ENCODE measurements at regions not wholly inside any gene's neighbourhood (a gene's known extent, or its start where the extent isn't known, plus 50 kb on each side); places are given as distances from the start of the nearest gene placed in this dataset.

DNA sequence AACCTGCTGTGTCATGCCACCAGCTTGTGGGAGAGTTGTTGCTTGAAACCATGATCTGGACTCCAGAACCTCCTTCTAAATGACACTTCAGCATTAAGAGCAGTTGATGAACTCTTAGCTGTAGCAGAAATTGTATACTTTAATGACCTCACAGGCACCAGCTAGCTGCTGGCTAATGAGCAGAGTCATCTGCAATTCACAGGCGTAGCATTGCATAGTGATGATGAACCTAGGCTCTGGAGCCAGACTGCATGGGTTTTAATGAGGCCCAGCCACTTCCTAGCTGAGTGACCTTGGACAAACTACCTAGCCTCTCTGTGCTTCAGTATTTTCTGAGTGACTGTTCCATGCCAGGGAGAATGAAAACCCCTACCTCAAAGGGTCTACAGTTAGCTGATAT lies 407.1 kb downstream of the LMO4 start:
- no peak for DNase-seq

DNA sequence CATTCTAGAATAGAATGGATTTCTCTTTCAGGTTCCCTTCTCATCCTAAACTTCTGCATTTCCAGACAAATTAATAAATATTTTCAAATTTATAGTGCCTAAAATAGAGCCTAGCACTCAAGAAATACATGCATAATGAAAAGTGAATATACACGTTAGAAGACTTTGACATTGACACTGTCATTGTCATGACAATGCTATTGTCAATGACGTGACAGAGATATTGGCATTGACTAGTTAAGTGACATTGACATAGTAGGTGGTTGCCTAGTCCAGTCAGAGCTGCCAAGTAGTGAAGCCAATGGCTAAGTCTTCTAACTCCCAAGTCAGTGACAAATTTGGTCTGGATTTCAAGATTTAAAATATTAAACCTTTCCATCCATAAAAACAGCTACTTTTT lies 410.5 kb downstream of the LMO4 start:
- no peak for DNase-seq

DNA sequence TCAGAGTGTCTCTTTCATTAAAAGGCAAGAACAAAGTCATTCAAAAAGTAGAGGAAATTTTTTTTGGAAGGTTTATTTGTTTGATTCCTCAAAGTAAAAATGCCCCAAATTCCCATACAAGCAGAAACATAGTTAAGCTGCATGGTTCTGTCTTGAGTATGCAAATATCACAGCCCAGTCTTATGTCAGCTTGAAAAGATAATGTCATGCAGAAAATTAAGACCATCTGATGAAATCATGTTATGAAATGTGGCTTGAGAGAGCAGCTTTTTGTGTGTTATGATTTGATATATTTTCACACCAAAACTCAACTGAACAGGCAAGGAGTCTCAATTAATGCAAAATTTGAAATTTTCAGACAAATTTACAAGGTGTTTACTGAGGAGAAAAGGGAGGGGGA lies 411.0 kb downstream of the LMO4 start:
- no peak for DNase-seq

DNA sequence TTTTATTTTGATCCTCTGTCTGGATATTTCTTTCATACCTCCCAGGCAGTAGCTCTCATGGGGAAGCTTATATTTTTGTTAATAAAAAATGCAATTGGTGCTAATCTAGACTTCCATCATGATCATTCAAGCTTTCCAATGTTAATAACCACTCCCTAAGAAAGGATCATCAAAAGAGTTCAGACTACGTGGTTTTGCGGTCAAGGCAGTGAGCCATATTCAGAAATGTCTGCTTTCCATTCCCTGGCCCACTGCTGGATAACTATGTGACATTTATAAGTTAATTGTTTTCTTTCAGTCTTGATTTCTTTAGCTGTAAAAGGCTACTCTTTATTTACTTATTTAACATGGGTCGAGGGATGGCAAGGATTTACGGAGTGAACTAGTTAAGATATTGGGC lies 414.6 kb downstream of the LMO4 start:
- no peak for DNase-seq

DNA sequence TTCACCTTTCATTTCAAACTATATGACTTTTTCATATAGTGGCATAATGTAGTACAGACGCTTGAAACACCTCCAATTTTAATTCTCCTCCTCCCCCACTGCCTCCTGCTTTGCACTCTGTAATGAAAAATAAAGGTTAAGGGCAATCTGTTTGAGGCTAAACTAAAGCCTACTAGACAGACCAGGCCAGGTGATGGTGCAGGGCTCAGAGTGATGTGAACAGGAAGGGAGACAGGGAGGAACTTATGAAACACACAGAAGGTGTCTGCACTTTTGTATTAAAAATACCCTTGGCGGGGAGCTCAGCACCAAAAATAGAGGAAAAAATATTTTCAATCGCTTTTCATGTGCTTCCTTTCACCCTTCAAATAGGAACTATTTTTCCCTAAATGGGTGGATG lies 415.4 kb downstream of the LMO4 start:
- no peak for DNase-seq

DNA sequence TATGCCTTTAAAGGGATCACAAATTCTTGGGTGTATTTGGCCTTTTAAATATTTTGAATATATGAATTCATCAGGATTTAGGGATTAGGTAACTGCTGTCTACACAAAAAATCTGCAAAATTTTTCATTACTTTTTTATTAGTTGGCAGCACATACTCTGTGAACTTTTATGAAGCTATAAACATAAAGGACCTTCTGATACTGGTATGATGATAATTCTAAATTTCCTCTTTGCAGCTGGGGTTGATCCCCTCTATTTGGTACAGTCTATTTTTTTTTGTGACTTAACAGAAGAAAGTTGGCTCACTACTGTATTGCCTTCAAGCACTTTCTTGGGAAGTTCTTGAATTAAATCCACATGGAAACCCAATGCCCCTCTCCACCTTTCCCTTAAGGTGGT lies 416.1 kb downstream of the LMO4 start:
- no peak for DNase-seq

DNA sequence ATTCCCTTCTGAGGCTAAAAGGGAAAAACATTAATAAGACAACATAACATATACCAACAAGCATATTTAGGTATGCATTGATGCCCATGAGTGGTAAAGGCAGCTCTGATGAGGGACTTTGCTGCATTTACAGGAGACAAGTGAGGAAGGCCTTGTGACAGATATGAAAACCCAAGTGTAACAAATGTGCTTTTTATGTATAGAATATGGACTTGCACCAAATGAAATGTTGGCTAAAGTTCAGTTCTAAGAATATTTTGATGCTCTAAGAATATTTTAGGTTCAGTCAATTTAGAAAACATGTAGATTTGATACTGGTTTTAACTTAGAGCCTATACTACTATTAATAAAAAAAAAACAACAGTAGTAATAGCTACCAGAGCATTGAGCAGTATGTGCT lies 424.7 kb downstream of the LMO4 start:
- DNase-seq = no peak

DNA sequence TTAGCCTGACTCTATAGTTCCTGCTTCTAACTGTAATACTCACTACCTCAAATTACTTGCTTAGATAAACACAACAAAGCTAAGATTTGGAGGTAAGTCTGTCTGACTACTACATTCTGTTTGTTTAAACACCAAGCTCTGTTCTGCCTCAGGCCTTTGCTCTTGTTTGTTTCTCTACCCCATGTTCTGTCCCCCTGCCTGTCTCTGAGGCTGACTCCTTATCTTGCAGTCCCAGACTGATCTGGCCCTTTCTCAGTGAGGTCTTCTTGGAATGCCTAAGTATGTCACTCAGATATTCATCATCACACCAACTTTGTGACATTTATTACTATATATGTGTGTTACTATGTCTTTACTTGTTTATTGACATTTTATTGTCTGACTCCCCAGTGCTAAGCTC lies 425.5 kb downstream of the LMO4 start:
- no peak for DNase-seq

DNA sequence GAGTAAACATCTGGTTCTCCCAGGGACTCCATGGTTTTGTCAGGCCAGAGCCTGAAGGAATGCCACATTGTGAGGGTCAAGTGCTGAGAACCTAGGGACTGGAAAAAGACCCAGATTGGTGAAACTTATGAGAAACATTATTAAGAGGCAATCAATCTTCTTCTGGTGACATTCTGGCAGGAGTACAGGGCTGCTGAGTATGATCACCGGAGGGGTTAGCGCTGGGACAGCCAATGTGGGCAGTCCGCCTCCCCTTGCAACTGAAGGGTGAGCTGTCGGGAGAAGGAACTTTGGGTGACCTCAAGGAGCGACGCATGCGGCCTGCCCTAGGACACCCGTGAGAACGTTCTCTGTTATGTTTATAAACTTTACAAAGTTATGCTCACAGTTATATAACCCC lies 429.0 kb downstream of the LMO4 start:
- no peak for DNase-seq

DNA sequence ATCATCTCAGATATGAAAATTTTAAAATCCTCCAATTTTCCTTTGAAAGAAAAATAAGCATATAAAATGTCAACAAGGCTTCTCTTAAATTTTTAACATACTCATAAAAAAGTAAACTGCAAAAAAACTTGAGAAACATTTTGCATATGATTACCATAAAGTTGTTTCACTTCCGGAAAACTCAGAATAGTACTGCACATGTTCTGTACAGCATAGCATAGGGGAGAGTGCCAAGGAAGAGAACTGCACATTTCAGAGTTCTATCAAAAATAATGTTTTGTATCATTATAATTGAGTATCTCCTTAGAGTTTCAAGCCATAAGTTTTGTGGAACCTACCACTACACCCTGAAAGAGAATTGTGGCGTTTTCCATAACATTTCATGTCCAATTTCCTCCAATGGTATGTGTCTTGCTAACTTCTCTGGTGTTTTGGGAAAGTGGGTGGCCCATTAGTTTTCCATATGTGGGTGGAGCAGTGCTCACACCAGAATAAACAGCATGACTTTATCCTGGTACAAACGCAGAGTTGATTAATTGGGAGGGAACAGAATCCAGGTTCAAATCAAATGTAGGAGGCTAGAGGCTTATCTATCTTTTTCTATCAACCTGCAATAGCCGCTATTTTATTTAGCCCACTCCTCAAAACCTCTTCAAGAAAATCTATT lies 430.9 kb downstream of the LMO4 start:
- DNase-seq = no peak

DNA sequence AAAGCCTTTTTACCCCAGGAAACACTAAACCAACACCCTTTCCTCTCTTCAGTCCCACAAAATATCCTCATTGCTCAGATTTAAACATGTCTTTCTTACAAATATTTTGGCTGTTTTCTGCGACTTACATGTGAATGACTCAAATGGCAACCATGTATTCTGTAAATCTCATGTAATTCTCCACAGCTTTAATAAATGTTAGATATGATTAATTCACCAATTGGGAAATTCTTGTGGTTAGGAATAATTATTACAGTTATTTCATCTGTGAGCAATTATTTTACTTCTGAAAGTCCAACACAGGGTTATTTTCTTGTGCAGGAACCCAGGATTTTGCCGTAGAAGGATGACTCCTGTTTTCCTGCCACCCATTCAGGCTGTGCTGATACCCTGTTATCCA lies 431.5 kb downstream of the LMO4 start:
- no peak for DNase-seq

DNA sequence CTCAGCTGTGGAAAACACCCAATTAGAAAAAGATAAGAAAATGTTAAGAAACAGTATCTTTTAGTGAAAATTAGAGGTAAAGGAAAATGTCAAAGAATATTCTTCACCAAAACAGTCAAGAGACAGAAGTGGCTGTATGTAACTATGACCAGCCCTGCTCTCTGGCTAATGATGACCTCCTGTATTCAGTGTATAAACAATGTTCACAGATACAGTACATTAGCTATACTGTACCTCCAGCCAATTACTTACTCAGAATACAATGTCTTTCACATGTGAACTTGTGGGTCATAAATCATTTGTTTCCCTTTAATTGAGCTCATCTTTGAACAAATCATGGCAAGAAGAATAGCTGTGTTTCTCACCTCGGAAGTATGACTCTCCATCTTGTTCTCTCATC lies 432.0 kb downstream of the LMO4 start:
- no peak for DNase-seq

DNA sequence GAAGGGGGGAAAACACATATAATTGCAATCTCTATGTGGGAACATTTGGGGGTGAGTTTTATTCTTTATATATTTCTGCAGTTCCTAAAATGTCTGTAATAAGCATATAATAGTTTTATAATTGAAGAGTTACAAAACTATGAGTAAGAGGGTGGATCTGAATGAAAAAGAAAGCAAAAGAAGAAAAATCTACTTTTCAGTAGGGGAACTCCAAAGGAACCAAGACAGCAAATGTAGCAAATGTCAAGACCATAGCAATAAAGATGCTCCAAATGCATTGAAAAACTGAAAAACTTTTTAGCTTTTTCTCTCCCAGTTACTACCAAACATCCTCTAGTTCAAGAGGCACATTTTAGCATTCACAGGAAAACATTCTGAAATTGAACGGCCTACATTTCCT lies 434.8 kb downstream of the LMO4 start:
- DNase-seq = no peak

DNA sequence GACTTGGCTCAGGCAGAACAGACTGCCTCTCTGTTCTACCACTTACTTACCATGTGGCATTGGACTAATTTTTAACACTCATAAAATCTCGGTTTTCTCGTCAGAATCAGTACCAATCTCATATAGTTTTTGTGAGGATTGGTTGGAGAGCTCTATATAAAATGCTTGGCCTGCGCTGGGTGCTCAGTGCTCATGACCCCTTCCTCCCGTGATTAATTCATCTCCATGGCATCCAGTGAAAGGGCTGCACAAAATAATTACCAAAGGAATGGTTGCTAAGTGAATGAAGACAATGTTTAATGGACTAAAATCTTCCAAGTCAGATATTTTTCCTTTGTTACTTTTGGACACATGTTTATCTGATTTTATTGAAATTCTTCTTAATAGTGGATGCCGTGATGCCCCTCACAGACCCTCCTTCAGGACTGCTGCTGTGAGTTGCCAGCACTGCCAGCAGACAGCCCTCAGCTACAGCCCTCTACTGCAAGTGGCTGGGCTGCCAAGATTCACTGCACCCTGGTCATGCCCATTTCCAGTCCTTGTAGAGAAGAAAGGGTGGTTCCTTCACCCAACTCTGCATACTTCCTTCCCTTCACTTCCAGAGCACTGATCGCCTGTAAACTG lies 436.5 kb downstream of the LMO4 start:
- no peak for DNase-seq

DNA sequence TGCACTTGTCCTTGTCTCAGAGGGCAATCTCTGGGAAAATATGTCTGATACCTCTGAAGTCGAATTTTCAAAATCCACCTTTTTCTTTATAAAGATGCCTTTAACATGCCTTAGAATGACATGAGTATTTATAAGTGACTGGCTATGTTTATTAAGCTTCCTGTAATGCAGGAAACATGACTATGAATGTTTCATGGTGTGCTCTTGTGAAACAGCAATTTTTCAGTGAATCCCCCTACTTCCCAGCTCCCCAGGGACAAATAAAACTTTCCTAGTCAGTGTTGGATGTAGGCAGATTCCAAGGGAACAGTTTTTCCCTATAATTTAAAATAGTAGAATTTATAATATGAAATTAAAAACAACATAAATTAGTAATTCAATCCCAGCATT lies 437.0 kb downstream of the LMO4 start:
- DNase-seq = no peak

DNA sequence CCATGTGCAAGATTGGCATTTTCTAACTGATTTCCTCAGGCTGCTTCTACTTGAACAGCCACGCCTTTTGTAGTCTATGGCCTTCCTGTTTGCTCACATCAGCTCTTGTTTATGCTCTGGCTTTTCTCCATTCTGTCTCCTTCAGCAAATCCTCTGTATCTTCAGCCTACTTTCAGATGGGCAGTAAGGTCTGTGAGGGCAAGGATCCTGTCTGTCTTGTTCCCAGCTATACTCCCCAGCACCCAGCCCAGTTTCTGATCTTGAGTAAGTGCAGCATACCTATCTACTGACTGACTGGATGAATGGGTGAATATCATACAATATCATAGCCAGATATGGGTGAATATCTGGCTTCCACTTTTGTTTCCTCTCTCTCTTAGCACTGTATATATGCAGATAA lies 438.1 kb downstream of the LMO4 start:
- DNase-seq = no peak

DNA sequence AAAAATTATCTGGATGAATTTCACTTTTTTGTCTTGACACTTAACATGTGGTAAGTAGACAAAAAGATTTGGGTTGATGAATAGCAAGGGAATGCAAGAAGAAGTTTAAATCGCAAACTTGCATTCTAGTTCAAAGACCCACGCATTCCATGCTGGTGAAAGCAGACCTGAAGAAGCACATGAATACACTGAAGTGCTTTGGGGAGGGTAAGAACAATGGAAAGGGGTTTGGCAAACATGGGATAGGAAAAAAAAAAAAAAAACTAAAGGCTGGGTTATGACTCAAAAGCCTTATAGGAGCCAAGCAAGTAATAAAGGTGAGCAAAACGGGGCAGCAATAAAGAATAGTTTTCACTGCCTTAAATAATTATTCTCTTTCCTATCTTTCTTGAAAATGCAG lies 450.2 kb downstream of the LMO4 start:
- no peak for DNase-seq

DNA sequence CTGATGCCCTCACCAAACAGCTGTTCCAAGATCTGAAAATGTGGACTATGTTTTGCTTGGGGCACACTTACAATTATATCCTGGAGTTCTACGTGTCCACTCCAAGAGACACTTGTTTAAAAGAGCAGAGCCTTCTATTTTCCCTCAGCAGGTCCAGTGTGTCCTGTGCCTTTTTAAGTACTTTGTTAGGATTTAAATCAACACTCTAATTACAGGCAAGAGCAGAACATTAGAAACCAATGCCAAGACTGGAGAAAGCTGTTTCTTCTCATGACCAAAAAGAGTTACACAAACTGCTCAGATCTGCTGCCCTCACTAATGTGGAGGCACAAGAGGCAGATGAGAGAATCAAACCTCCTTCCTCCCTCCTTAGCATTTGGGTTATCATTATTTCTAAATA lies 452.9 kb downstream of the LMO4 start:
- DNase-seq = no peak

DNA sequence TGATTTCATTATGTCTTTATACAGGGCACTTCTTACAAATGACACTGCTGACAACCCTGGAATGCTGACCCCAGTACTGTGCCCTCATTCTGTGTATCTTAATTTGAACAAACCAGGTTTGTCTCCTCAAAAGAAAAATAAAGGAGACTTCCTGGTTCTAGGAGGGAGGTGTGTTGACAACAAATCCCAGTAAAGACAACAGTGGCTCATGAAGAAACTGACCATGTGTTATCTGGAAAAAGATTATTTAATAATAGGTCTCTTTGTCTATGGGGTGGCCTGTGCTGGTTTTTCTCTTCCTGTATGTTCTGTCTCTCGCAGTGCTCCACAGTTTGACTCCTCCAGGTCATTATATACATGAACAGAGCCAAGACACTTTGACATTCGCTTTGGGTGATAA lies 454.6 kb downstream of the LMO4 start:
- no peak for DNase-seq

DNA sequence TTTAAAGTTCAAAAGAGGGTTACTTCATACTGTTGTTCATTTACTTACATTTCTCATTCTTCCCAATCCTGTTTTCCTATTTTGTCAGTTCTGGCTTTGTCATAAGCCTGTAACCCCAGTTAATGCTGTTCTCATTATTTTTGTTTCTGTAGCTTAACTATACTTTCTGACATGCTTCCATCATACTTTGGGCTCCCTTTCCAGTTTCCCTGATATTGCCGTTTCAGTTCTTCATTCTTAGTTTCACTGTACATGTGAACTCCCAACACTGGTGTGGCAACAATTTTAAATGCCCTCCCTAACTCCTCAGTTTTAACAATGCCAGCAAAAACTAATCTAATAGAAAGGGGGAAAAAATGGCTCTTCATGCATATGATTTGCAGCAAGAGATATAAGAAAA lies 456.7 kb downstream of the LMO4 start:
- no peak for DNase-seq

DNA sequence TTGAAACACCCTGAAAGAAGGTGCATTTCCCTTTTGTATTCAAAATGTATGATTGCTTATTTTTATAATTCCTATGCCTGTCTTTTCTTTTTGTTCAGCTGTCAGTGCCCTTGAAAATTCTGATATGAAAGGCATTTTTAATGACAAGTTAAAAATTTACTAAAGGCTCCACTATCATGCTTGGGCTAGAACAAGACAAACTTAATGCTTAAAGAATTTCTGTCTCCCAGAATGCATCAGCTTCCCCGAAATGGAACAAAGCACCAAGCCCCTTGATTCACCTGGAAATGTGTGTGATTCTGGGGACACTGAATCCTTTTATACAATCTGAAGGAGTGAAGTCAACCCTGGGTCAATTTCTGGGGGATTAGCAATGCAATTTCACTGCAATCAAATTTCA lies 457.5 kb downstream of the LMO4 start:
- DNase-seq = no peak

DNA sequence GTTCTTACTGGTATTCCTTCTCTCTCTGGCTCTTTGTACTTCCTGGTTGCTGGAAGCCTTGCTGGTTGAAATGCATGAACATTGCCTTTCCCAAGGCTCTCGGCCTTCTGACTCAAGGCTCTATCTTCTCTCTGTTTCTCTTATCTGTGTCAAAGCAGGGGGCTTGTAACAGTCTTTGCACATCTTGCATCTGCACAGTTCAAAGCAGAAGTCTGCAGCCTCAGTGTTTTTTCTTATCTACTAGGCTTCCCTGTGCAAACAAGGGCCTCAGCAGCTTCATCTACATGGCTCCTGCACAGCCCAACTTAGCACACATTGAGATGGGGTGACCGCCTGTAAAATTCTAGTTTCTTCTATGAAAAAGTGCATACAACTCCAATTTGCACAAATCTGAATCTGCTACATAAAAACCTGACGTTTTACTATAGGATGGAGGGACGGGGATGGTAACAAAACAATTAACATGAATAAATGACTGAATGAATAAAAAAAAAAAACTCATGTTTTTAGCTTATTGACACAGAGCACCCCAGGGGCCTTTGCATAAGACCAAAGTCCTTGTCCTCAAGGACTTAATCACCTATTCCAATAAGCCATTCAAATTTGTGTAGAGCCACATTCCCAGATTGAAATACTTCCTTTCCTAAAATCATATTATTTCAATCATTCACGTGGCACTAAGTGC lies 458.3 kb downstream of the LMO4 start:
- DNase-seq = no peak

DNA sequence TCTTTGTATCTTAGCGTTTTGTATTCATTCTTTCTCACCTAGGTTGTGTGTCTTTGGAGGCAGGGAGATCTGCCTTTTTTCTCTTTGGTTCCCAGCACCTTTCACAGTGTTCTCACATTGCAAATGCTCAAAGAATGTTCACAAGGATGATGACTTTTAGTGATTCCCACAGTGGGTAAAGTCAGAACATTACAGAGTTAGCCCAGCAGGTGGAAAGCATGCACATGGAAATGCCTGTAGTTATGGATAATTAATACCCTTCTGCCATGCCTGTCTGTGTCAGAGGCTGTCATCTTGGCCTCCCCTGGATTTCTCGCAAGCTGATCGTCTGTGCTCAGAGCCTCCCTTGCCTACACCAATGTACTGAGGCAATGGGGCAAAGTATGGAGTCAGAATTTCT lies 458.9 kb downstream of the LMO4 start:
- no peak for DNase-seq

DNA sequence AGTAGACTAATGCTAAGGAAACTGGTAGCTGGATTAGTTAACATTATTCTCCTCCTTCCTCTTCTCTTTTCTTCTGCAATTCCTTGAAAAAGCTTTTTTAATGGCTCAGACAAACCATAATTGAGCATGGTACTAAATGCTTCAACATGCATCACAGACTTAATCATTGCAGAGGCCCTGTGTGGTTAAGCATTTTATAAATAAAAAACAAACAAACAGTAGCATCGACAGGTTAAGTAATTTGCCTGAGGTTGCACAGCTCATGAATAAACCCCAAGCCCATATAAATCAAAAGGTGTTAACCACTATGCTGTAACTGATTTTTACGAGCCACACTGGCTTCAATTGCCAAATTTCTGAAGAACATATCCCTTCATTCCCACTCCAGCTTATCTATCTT lies 462.1 kb downstream of the LMO4 start:
- DNase-seq = no peak

Data from stimulated activated naive CD4-positive, alpha-beta T cell treated with Interleukin-2 at 50 U/mL for 16 hours (primary cell).